HG03066 (cell line): ENCODE measurements at regions not wholly inside any gene's neighbourhood (a gene's known extent, or its start where the extent isn't known, plus 50 kb on each side); places are given as distances from the start of the nearest gene placed in this dataset.
A peak's percentile ranks its signal among the peaks of the same experiment; 100 is the strongest.
"Not testable (repeated sequence)": the region's sequence is repeated elsewhere in the genome, so short reads cannot be mapped to it uniquely, and the experiment has no call there.

ENCODE experiments used
- ATAC-seq: cut with Tn5 transposase; IDR thresholded peaks from one replicate; pipeline ENCODE4 v1.9.1; 2021; ENCODE audit warnings: low read depth; ENCODE audit not compliant: unreplicated experiment

- ATAC-seq: no peak
Observed at GRCh38 chr13:72590091-72590740, 137.2 kb downstream of the MZT1 start.

- ATAC-seq: no peak
Observed at GRCh38 chr13:72586518-72586917, 140.9 kb downstream of the MZT1 start.

- ATAC-seq: no peak
Observed at GRCh38 chr13:72585254-72585653, 142.2 kb downstream of the MZT1 start.

- no peak for ATAC-seq
Observed at GRCh38 chr13:72571191-72571590, 156.2 kb downstream of the MZT1 start.

GRCh38 chr13:72570019-72570418 is 157.4 kb downstream of the MZT1 start:
- peak; percentile 60 for ATAC-seq

GRCh38 chr13:72567566-72567965 is 159.9 kb downstream of the MZT1 start:
- ATAC-seq: no peak

GRCh38 chr13:72566526-72566925 is 160.9 kb downstream of the MZT1 start:
- no peak for ATAC-seq

- ATAC-seq: no peak
Observed at GRCh38 chr13:72565893-72566292, 161.5 kb downstream of the MZT1 start.

- no peak for ATAC-seq
Observed at GRCh38 chr13:72562686-72563085, 164.7 kb downstream of the MZT1 start.

- no peak for ATAC-seq
Observed at GRCh38 chr13:72561791-72562190, 165.6 kb downstream of the MZT1 start.

GRCh38 chr13:72559716-72560115 is 167.7 kb downstream of the MZT1 start:
- ATAC-seq: no peak

- ATAC-seq: no peak
Observed at GRCh38 chr13:72556945-72557344, 170.5 kb downstream of the MZT1 start.

- ATAC-seq: no peak
Observed at GRCh38 chr13:72555601-72556000, 171.8 kb downstream of the MZT1 start.

GRCh38 chr13:72552731-72553130 is 174.7 kb downstream of the MZT1 start:
- ATAC-seq: no peak

- not testable (repeated sequence) for ATAC-seq
Observed at GRCh38 chr13:72545895-72546294, 181.5 kb downstream of the MZT1 start.

- ATAC-seq: no peak
Observed at GRCh38 chr13:72545030-72545719, 182.3 kb downstream of the MZT1 start.

GRCh38 chr13:72544042-72544441 is 183.4 kb downstream of the MZT1 start:
- ATAC-seq: no peak

- ATAC-seq: no peak
Observed at GRCh38 chr13:72542241-72542640, 185.2 kb downstream of the MZT1 start.

GRCh38 chr13:72541674-72542073 is 185.8 kb downstream of the MZT1 start:
- ATAC-seq: no peak

GRCh38 chr13:72540881-72541280 is 186.5 kb downstream of the MZT1 start:
- no peak for ATAC-seq

GRCh38 chr13:72539925-72540324 is 187.5 kb downstream of the MZT1 start:
- ATAC-seq: no peak

GRCh38 chr13:72537782-72538181 is 189.6 kb downstream of the MZT1 start:
- ATAC-seq: no peak
